Gastrocnemius medialis (tissue), 4 donors: ENCODE measurements at regions not wholly inside any gene's neighbourhood (a gene's known extent, or its start where the extent isn't known, plus 50 kb on each side); places are given as distances from the start of the nearest gene placed in this dataset.

Experiments used
- POLR2A ChIP-seq, 2 donors: fragments of 450-650 bp; IDR thresholded peaks; one replicate each; pipeline ENCODE4 v1.6.1; 2017; ENCODE audit warnings: antibody characterized with exemption in 2 of 2, mild to moderate bottlenecking in 2 of 2, moderate library complexity in 2 of 2
- TF ChIP-seq, protein P1 (sequence below), 5 experiments: fragments of 450-650 bp in 3 of 5; fragments of 200-600 bp in 2 of 5; sonication (generic) in 2 of 5; IDR thresholded peaks in 4 of 5; conservative IDR thresholded peaks in 1 of 5; 1 replicate in 4 of 5; 2 replicates in 1 of 5; pipeline ENCODE4 v1.5.1; 2016 to 2019; ENCODE audit warnings: antibody characterized with exemption in 5 of 5, mild to moderate bottlenecking in 3 of 5, moderate library complexity in 3 of 5

GRCh38 chr12:90899456-90900182 lies 55.4 kb downstream of the CCER1 start:
- TF ChIP-seq, protein P1, sequence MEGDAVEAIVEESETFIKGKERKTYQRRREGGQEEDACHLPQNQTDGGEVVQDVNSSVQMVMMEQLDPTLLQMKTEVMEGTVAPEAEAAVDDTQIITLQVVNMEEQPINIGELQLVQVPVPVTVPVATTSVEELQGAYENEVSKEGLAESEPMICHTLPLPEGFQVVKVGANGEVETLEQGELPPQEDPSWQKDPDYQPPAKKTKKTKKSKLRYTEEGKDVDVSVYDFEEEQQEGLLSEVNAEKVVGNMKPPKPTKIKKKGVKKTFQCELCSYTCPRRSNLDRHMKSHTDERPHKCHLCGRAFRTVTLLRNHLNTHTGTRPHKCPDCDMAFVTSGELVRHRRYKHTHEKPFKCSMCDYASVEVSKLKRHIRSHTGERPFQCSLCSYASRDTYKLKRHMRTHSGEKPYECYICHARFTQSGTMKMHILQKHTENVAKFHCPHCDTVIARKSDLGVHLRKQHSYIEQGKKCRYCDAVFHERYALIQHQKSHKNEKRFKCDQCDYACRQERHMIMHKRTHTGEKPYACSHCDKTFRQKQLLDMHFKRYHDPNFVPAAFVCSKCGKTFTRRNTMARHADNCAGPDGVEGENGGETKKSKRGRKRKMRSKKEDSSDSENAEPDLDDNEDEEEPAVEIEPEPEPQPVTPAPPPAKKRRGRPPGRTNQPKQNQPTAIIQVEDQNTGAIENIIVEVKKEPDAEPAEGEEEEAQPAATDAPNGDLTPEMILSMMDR (IDR thresholded peaks at IDR 0.05 in 4 of 5, conservative IDR thresholded peaks at IDR 0.05 in 1 of 5), result no peak
- TF ChIP-seq POLR2A (IDR thresholded peaks at IDR 0.05), result no peak
